Activated CD8-positive, alpha-beta T cell treated with anti-CD3 and anti-CD28 coated beads for 36 hours (primary cell): ENCODE measurements at regions not wholly inside any gene's neighbourhood (a gene's known extent, or its start where the extent isn't known, plus 50 kb on each side); places are given as distances from the start of the nearest gene placed in this dataset.
"Not testable (repeated sequence)": the region's sequence is repeated elsewhere in the genome, so short reads cannot be mapped to it uniquely, and the experiment has no call there.

ENCODE experiments used
- ATAC-seq: fragments of 200-7000 bp; cut with Tn5 transposase; one replicate; pipeline ENCODE4 v1.10.0; 2021; ENCODE audit warnings: mild to moderate bottlenecking, moderate library complexity
- CTCF ChIA-PET: fragments of 350-600 bp; sonication (Branson Sonifier 250); formaldehyde crosslinking; loops from one replicate; lab custom pipeline; 2021; ENCODE audit warnings: antibody characterized with exemption; lab: Charles Lee
- POLR2A ChIA-PET: fragments of 350-600 bp; sonication (Branson Sonifier 250); formaldehyde crosslinking; loops from one replicate; lab custom pipeline; 2021; ENCODE audit warnings: antibody characterized with exemption; lab: Charles Lee
- DNase-seq: peaks from one replicate; pipeline ENCODE4 v3.0.0-alpha.2; 2020
- H3K27ac Mint-ChIP-seq: one replicate; pipeline ENCODE4 v1.8.0; 2021; ENCODE audit warnings: mild to moderate bottlenecking, mixed read lengths
- H3K27me3 Mint-ChIP-seq: one replicate; pipeline ENCODE4 v1.8.0; 2021; ENCODE audit warnings: mixed read lengths
- H3K36me3 Mint-ChIP-seq: one replicate; pipeline ENCODE4 v1.8.0; 2021; ENCODE audit warnings: low read depth, mixed read lengths
- H3K4me1 Mint-ChIP-seq: one replicate; pipeline ENCODE4 v1.8.0; 2021; ENCODE audit warnings: low read depth, mixed read lengths
- H3K4me3 Mint-ChIP-seq: one replicate; pipeline ENCODE4 v1.8.0; 2021; ENCODE audit warnings: mild to moderate bottlenecking, moderate library complexity, mixed read lengths
- H3K9me3 Mint-ChIP-seq: one replicate; pipeline ENCODE4 v1.8.0; 2021; ENCODE audit warnings: mixed read lengths
- CTCF ChIP-seq: fragments of 200-600 bp; IDR thresholded peaks from one replicate; pipeline ENCODE4 v1.8.0; 2022; ENCODE audit warnings: antibody characterized with exemption, mild to moderate bottlenecking
- intact Hi-C: fragments of 100-400 bp; cut with micrococcal nuclease; formaldehyde crosslinking; loops from one replicate; pipeline ENCODE4 v1.10.0; 2022

DNA sequence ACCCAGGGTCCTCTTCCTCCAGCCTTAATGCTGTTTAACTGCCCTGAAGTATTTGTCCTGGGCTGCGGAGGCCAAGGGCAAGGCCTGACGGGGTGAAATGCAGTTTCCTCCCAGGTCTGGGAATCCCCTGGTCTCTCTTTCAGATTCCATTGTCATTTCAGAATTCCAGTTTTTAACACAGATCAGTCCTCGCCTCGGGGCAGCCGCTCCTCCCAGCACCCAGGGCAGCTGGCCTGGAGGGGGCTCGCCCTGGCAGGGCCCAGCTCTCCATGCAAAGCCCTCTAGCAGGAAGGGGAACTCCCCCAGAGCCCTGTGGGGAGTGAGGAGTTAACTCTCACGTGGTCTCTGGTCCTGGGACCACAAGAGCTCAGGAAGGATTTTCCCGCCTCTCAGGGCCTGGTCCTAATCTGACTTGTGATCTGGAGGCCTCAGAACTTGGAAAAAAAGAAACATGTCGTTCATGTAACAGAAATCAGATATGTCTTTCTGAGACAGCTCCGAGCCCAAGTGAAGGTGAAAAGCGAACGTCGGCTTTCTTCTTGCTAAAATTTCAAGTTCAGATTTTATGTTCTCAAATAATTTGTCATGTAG lies 265.6 kb upstream of the SFSWAP start:
- ChIA-PET POLR2A (no interaction called here), CTCF (no interaction called here)
- Mint-ChIP-seq H3K4me3 (no peak overlapping the region), H3K27ac (no peak overlapping the region), H3K36me3 (no peaks in the 10 kb centered on the region), H3K9me3 (no peaks in the 10 kb centered on the region), H3K27me3 (no peaks in the 10 kb centered on the region), H3K4me1 (no peaks in the 10 kb centered on the region)
- DNase-seq = no peak
- intact Hi-C loops = no loop called here
- no peak for ATAC-seq
- no peak for TF ChIP-seq CTCF

- Mint-ChIP-seq H3K27me3 (no peaks in the 10 kb centered on the region), H3K4me1 (no peaks in the 10 kb centered on the region), H3K27ac (no peak overlapping the region), H3K9me3 (no peaks in the 10 kb centered on the region), H3K36me3 (no peaks in the 10 kb centered on the region), H3K4me3 (no peak overlapping the region)
- ChIA-PET CTCF (no interaction called here), POLR2A (no interaction called here)
- ATAC-seq (no peak), DNase-seq (no peak)
- intact Hi-C loops = no loop called here
- no peak for TF ChIP-seq CTCF
Observed at GRCh38 chr12:131445795-131446194, 265.1 kb upstream of the SFSWAP start.

DNA sequence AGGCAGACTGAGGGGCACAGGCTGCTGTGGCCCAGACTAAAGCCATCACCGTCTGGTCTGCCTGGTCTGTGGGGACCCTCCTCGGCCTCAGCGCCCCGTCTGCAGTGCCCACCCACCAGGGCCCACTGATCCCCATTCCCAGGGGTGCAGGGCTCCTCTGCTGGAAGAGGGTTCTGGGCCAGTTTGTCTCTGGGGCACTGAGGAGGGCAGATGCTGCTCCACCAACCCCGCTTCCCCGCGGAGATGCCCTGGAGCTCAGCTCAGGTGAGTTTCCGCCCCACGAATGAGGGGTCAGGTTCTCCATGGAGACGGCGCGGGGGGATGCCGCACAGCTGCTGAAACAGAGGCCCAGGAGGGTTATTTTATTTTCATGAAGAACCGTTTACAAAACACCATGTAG lies 263.3 kb upstream of the SFSWAP start:
- H3K27ac Mint-ChIP-seq, H3K27me3 Mint-ChIP-seq, H3K4me3 Mint-ChIP-seq, CTCF ChIA-PET, DNase-seq, ATAC-seq, H3K4me1 Mint-ChIP-seq, POLR2A ChIA-PET, intact Hi-C loops, H3K36me3 Mint-ChIP-seq, H3K9me3 Mint-ChIP-seq: not testable (repeated sequence)

- intact Hi-C loops = no loop called here
- H3K4me3 Mint-ChIP-seq = no peak overlapping the region
- no peaks in the 10 kb centered on the region for H3K4me1 Mint-ChIP-seq
- DNase-seq (no peak), ATAC-seq (no peak)
- H3K27me3 Mint-ChIP-seq = no peaks in the 10 kb centered on the region
- H3K9me3 Mint-ChIP-seq = peaks cover 4% of the 10 kb centered on the region
- ChIA-PET CTCF (no interaction called here), POLR2A (no interaction called here)
- no peak for TF ChIP-seq CTCF
- H3K27ac Mint-ChIP-seq = no peak overlapping the region
- H3K36me3 Mint-ChIP-seq = no peaks in the 10 kb centered on the region
Observed at GRCh38 chr12:131448254-131448795, 262.6 kb upstream of the SFSWAP start.

DNA sequence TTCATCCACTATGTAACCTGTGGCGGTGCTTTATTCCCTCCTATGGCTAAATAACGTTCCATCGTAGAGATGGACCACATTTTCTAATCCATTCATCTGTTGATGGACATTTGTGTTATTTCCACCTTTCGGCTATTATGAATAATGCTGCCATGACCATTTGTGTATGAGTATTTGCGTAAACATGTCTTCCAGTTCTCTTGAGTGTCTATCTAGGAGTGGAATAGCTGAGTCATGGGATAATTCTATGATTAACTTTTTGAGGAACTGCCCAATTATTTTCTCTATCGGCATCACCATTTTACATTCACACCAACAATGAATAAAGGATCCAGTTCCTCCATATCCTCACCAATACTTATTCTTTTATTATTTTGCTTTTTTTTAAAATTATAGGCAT lies 261.9 kb upstream of the SFSWAP start:
- Mint-ChIP-seq H3K27me3 (no peaks in the 10 kb centered on the region), H3K4me1 (no peaks in the 10 kb centered on the region)
- POLR2A ChIA-PET = no interaction called here

More for the DNA sequence above, 261.9 kb upstream of the SFSWAP start:
- no peak for ATAC-seq
- peaks cover 4% of the 10 kb centered on the region for H3K9me3 Mint-ChIP-seq
- H3K27ac Mint-ChIP-seq = no peak overlapping the region
- H3K36me3 Mint-ChIP-seq = no peaks in the 10 kb centered on the region
- DNase-seq = no peak
- no peak overlapping the region for H3K4me3 Mint-ChIP-seq
- CTCF ChIA-PET = no interaction called here
- TF ChIP-seq CTCF = no peak
- intact Hi-C loops = no loop called here
